K562 (cell line): ENCODE measurements at regions not wholly inside any gene's neighbourhood (a gene's known extent, or its start where the extent isn't known, plus 50 kb on each side); places are given as distances from the start of the nearest gene placed in this dataset.
A peak's percentile ranks its signal among the peaks of the same experiment; 100 is the strongest.

Experiments used
- ATAC-seq: fragments of 200-7000 bp; cut with Tn5 transposase; 3 replicates; pipeline ENCODE4 v1.9.1; 2020; ENCODE audit warnings: moderate library complexity
- BruUV-seq: library from RNA; stranded (reverse); fragments of 400-500 nt; replicated peaks from 2 replicates; lab custom pipeline; 2021; lab: Mats Ljungman, UMichigan
- CTCF ChIA-PET: fragments of 300-600 bp; formaldehyde crosslinking; extraction: SDS; loops from one replicate; lab custom pipeline; 2021; ENCODE audit warnings: low intra/inter-chr PET ratio; lab: Yijun Ruan, JAX
- POLR2A ChIA-PET: fragments of 300-600, 350-650 bp; sonication (Branson Sonifier 250); formaldehyde crosslinking; extraction: SDS; loops from one replicate; lab custom pipeline; 2021; ENCODE audit warnings: antibody characterized with exemption, inconsistent platforms; lab: Yijun Ruan, JAX
- DNase-seq, 4 experiments: peaks; one replicate each; pipeline versions ENCODE4 v3.0.0 to v3.0.0-alpha.2; 2011 to 2018; ENCODE audit warnings: low spot score in 3 of 4, mixed read lengths in 3 of 4; ENCODE audit errors: extremely low read depth in 1 of 4
- FAIRE-seq: peaks from 2 replicates; lab custom pipeline; 2011; peaks lifted over from hg19 to GRCh38; lab: Jason Lieb, UNC
- H2AFZ ChIP-seq: 2 replicates; pipeline ENCODE4 v1.6.0; 2011; ENCODE audit warnings: low read depth, low read length, control low read depth, inconsistent platforms
- H3K27ac ChIP-seq: fragments of 200-600 bp; 3 replicates; pipeline ENCODE4 v1.8.0; 2011; ENCODE audit warnings: low read depth, mild to moderate bottlenecking, control low read depth, inconsistent platforms, low read length, moderate library complexity, mixed read lengths; ENCODE audit errors: extremely low read depth
- H3K27me3 ChIP-seq, 2 experiments: fragments of 300-600 bp in 1 of 2; 2 replicates in 1 of 2; 3 replicates in 1 of 2; pipeline versions ENCODE4 v1.6.0 to v1.8.0; 2011; ENCODE audit warnings: inconsistent platforms in 2 of 2, low read length in 2 of 2, mild to moderate bottlenecking in 1 of 2, mixed read lengths in 1 of 2, moderate library complexity in 1 of 2; ENCODE audit not compliant: control insufficient read depth in 2 of 2, insufficient read depth in 2 of 2
- H3K36me3 ChIP-seq: fragments of 300-600 bp; 3 replicates; pipeline ENCODE4 v1.8.0; 2011; ENCODE audit warnings: mild to moderate bottlenecking, low read length, inconsistent platforms; ENCODE audit not compliant: control insufficient read depth, insufficient read depth
- H3K4me1 ChIP-seq, 2 experiments: fragments of 200-600 bp in 1 of 2; replicated peaks in 1 of 2; 2 replicates in 1 of 2; 3 replicates in 1 of 2; pipeline versions ENCODE4 v1.5.1 to v1.8.0; 2011; ENCODE audit warnings: inconsistent platforms in 2 of 2, low read length in 2 of 2, mild to moderate bottlenecking in 1 of 2, mixed read lengths in 1 of 2, moderate library complexity in 1 of 2; ENCODE audit not compliant: control insufficient read depth in 2 of 2, insufficient read depth in 2 of 2
- H3K4me2 ChIP-seq: 2 replicates; pipeline ENCODE4 v1.6.1; 2011; ENCODE audit warnings: low read length, control low read depth, inconsistent platforms, mixed read lengths; ENCODE audit not compliant: insufficient read depth
- H3K4me3 ChIP-seq: fragments of 200-600 bp; sonication (generic), shearing (Covaris generic); 2 replicates; pipeline ENCODE4 v1.5.1; 2016; ENCODE audit warnings: control low read depth, inconsistent platforms
- H3K79me2 ChIP-seq: fragments of 200-600 bp; 3 replicates; pipeline ENCODE4 v1.8.0; 2011; ENCODE audit warnings: low read length, inconsistent platforms; ENCODE audit not compliant: control insufficient read depth, insufficient read depth
- H3K9ac ChIP-seq, 2 experiments: 2 replicates each; pipeline versions ENCODE4 v1.6.0 to v1.6.1; 2011; ENCODE audit warnings: low read depth in 2 of 2, low read length in 2 of 2, control low read depth in 1 of 2, inconsistent platforms in 1 of 2, mild to moderate bottlenecking in 1 of 2, mixed read lengths in 1 of 2; ENCODE audit not compliant: insufficient read depth in 1 of 2
- H3K9me1 ChIP-seq: one replicate; pipeline ENCODE4 v1.6.0; 2011; ENCODE audit warnings: inconsistent platforms, mild to moderate bottlenecking, low read length, moderate library complexity; ENCODE audit not compliant: control insufficient read depth, insufficient read depth
- H3K9me3 ChIP-seq: replicated peaks from 2 replicates; pipeline ENCODE4 v1.5.1; 2011; ENCODE audit warnings: low read depth, low read length, inconsistent platforms; ENCODE audit not compliant: control insufficient read depth, insufficient read depth
- H4K20me1 ChIP-seq: replicated peaks from 2 replicates; pipeline ENCODE4 v1.6.1; 2011; ENCODE audit warnings: low read length, inconsistent platforms, mixed read lengths; ENCODE audit not compliant: control insufficient read depth, insufficient read depth
- HDGF ChIP-seq: fragments of 450-650 bp; IDR thresholded peaks from 2 replicates; pipeline ENCODE4 v1.6.1; 2016
- SPI1 ChIP-seq: IDR thresholded peaks from 2 replicates; pipeline ENCODE4 v1.6.1; 2011; ENCODE audit warnings: low read depth, low read length, control low read depth, borderline replicate concordance
- ZNF395 ChIP-seq: fragments of 200-800 bp; sonication (Bioruptor generic); IDR thresholded peaks from 2 replicates; pipeline ENCODE4 v1.6.1; 2017; ENCODE audit warnings: missing genetic modification characterization, missing compliant biosample characterization
- WGBS: fragments of 100-300 bp; shearing (Covaris generic); methylation state at CpG from one replicate; pipeline ENCODE4 v1.1.6; 2016; ENCODE audit warnings: low coverage, mixed read lengths; ENCODE audit not compliant: insufficient coverage; ENCODE audit errors: missing lambda C conversion rate; 5-methylcytosine and 5-hydroxymethylcytosine counted together
- in situ Hi-C: fragments of 300-500 bp; cut with MboI; formaldehyde crosslinking; loops from 4 replicates; pipeline ENCODE4 v1.15.0; 2018; ENCODE audit warnings: inconsistent platforms, mixed read lengths
- intact Hi-C: fragments of 100-400 bp; cut with micrococcal nuclease; formaldehyde crosslinking; loops from 2 replicates; pipeline ENCODE4 v1.14.2; 2022
- TF ChIP-seq, protein P1 (sequence below): sonication (generic); IDR thresholded peaks from 2 replicates; pipeline ENCODE4 v1.6.1; 2016

- no peak for TF ChIP-seq ZNF395 (CRISPR knock-in tag)
These were observed 346.7 kb upstream of the CCDC196 start (continued) for GRCh38 chr14:66139432-66139831.

DNA sequence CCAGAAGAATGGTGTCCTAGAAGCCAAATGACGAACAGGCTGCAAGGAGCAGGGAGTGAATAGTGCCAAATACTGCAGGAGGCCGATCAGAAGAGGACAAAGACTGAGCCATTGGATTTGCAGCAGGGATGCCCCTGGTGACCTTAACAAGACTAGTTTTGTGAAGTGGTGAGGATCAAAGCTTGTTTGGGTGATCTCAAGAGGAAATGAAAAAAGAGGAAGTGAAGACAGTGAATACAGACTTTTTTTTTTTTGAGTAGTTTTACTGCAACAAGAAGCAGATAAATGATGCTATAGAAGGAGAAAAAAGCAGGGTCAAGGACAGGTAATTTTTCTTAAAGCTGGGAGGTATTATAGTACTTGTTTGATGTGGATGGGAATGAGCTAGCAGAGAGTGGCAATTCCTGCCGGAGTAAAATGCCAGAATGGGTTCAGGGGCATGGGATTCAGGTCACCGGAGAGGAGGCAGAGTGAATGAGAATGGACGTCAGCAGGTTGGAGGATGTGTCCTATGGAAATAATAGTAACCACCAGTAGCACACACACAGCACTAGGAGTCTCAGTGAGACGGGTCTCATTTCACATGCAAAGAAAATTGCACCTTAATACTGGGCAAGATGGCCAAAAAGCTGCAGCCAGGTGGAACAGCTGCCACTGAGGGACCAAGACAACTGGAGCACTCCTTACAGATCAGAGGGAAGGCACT lies 345.8 kb upstream of the CCDC196 start:
- in situ Hi-C loops, result no loop called here
- H4K20me1 ChIP-seq, result no peaks in the 10 kb centered on the region
- no peak overlapping the region for H3K27ac ChIP-seq
- no peak overlapping the region for H3K4me2 ChIP-seq
- no peak overlapping the region for H3K4me3 ChIP-seq
- ATAC-seq, result no peak
- no peak overlapping the region for H3K9ac ChIP-seq
- no peaks in the 10 kb centered on the region for H3K36me3 ChIP-seq
- H2AFZ ChIP-seq, result no peak overlapping the region
- H3K9me3 ChIP-seq, result no peaks in the 10 kb centered on the region
- no peak for DNase-seq
- FAIRE-seq, result no peak
- H3K27me3 ChIP-seq, result no peaks in the 10 kb centered on the region
- TF ChIP-seq SPI1, result peak; percentile 77; the same call in 1 of the 2 replicates
- TF ChIP-seq, protein P1, sequence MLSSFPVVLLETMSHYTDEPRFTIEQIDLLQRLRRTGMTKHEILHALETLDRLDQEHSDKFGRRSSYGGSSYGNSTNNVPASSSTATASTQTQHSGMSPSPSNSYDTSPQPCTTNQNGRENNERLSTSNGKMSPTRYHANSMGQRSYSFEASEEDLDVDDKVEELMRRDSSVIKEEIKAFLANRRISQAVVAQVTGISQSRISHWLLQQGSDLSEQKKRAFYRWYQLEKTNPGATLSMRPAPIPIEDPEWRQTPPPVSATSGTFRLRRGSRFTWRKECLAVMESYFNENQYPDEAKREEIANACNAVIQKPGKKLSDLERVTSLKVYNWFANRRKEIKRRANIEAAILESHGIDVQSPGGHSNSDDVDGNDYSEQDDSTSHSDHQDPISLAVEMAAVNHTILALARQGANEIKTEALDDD, result 0 out of 2 replicates have a peak, but pooled peaks have one; percentile 38
- no peak for TF ChIP-seq HDGF
- POLR2A ChIA-PET, result no interaction called here
- CTCF ChIA-PET, result interaction anchor here (0.6 kb wide), 1 partner anchor 817 kb away, joined by 3 read pairs; no protein-coding TSS in a partner anchor
- BruUV-seq, result no TSS peak
- WGBS, result 2% methylated on average over 5 of the region's 6 CpGs
- H3K9me1 ChIP-seq, result no peaks in the 10 kb centered on the region
- no peaks in the 10 kb centered on the region for H3K79me2 ChIP-seq
- no peaks in the 10 kb centered on the region for H3K4me1 ChIP-seq
- intact Hi-C loops, result no loop called here
